Suprapubic skin (tissue), 4 donors: ENCODE measurements at regions not wholly inside any gene's neighbourhood (a gene's known extent, or its start where the extent isn't known, plus 50 kb on each side); places are given as distances from the start of the nearest gene placed in this dataset.

Experiments
- EP300 ChIP-seq: sonication (generic); formaldehyde crosslinking; IDR thresholded peaks from one replicate; pipeline ENCODE4 v1.6.1; 2017; ENCODE audit warnings: antibody characterized with exemption
- POLR2A ChIP-seq, 2 donors: fragments of 450-650 bp; IDR thresholded peaks; one replicate each; pipeline ENCODE4 v1.6.1; 2017; ENCODE audit warnings: antibody characterized with exemption in 2 of 2, mild to moderate bottlenecking in 2 of 2, moderate library complexity in 2 of 2
- POLR2AphosphoS5 ChIP-seq, 3 donors: sonication (generic); formaldehyde crosslinking; IDR thresholded peaks; one replicate each; pipeline ENCODE4 v1.6.1; 2017; ENCODE audit warnings: antibody characterized with exemption in 3 of 3
- TF ChIP-seq, protein P1 (sequence below), 2 donors: fragments of 200-600 bp in 1 of 2; fragments of 450-650 bp in 1 of 2; sonication (generic) in 1 of 2; IDR thresholded peaks; one replicate each; pipeline ENCODE4 v1.5.1; 2016 to 2019; ENCODE audit warnings: antibody characterized with exemption in 2 of 2, mild to moderate bottlenecking in 1 of 2, moderate library complexity in 1 of 2

DNA sequence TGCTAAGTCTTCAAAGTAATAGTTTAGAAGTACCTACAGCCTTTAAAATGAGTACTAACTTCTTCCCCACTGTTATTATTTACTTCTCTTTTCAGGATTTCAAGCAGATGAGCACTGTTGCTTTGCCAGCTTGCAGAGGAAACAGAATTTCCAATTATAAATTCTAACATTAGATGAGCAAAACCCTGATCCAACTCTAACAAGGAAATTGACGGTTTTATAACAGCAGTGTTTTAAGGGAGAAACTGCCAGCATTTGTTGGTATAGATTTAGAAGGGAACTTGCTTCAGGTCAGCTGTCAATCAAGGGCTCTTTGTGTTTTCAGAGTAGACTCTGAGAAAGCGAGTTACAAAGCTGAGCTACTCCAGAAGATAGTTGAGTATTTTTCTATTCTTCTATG is 120.5 kb downstream of the RAP2A start:
- TF ChIP-seq, protein P1, sequence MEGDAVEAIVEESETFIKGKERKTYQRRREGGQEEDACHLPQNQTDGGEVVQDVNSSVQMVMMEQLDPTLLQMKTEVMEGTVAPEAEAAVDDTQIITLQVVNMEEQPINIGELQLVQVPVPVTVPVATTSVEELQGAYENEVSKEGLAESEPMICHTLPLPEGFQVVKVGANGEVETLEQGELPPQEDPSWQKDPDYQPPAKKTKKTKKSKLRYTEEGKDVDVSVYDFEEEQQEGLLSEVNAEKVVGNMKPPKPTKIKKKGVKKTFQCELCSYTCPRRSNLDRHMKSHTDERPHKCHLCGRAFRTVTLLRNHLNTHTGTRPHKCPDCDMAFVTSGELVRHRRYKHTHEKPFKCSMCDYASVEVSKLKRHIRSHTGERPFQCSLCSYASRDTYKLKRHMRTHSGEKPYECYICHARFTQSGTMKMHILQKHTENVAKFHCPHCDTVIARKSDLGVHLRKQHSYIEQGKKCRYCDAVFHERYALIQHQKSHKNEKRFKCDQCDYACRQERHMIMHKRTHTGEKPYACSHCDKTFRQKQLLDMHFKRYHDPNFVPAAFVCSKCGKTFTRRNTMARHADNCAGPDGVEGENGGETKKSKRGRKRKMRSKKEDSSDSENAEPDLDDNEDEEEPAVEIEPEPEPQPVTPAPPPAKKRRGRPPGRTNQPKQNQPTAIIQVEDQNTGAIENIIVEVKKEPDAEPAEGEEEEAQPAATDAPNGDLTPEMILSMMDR (IDR thresholded peaks at IDR 0.05) = no peak
- TF ChIP-seq POLR2AphosphoS5 (IDR thresholded peaks at IDR 0.05) (no peak), EP300 (no peak), POLR2A (IDR thresholded peaks at IDR 0.05) (no peak)
